SK-N-MC (cell line): ENCODE measurements at regions not wholly inside any gene's neighbourhood (a gene's known extent, or its start where the extent isn't known, plus 50 kb on each side); places are given as distances from the start of the nearest gene placed in this dataset.

ENCODE experiments used
- EZH2 ChIP-seq: fragments of 200-600 bp; sonication (generic); IDR thresholded peaks from one replicate; pipeline ENCODE4 v1.6.1; 2017; ENCODE audit warnings: antibody characterized with exemption
- FOXP2 ChIP-seq: optimal IDR thresholded peaks from 2 replicates; pipeline ENCODE3; 2011; ENCODE audit warnings: mild to moderate bottlenecking, moderate library complexity; ENCODE audit not compliant: insufficient read depth; ENCODE audit errors: extremely low read length, control extremely low read depth
- POLR2AphosphoS5 ChIP-seq: IDR thresholded peaks from 2 replicates; pipeline ENCODE4 v1.6.1; 2012; ENCODE audit warnings: mild to moderate bottlenecking, low read depth, low read length, borderline replicate concordance

DNA sequence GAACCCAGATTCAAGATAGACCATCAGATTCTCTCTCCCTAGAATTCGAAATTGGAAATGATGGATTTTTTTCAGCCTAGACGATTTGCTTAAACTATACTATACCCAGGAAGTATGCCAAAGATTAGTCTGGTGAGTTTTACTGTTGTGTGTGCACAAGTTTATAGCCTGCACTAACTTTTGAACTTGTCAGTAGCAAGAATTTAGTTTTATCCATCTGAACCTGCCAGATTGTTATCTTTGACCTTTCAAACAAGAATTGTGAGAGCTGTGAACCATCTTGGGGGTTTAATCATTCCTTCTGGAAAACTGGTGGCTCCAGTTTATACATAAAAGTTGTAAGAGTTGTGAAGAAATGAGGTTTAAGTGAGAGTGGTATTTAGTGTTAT lies 243.5 kb upstream of the DAAM1 start:
- TF ChIP-seq EZH2 (no peak), POLR2AphosphoS5 (no peak), FOXP2 (no peak)
